HCT116 (cell line): ENCODE measurements at regions not wholly inside any gene's neighbourhood (a gene's known extent, or its start where the extent isn't known, plus 50 kb on each side); places are given as distances from the start of the nearest gene placed in this dataset.

Experiments
- ATAC-seq: fragments of 200-7000 bp; cut with Tn5 transposase; 2 replicates; pipeline ENCODE4 v1.9.1; 2020; ENCODE audit warnings: mild to moderate bottlenecking, moderate library complexity
- BruUV-seq: library from RNA; stranded (reverse); fragments of 400-500 nt; replicated peaks from 2 replicates; lab custom pipeline; 2021; lab: Mats Ljungman, UMichigan
- CTCF ChIA-PET: fragments of 300-600 bp; sonication (Branson Sonifier 250); formaldehyde crosslinking; loops from one replicate; lab custom pipeline; 2021; ENCODE audit warnings: antibody characterized with exemption; lab: Charles Lee
- POLR2A ChIA-PET: fragments of 300-600, 350-600 bp; sonication (Branson Sonifier 250); formaldehyde crosslinking; loops from one replicate; lab custom pipeline; 2021; ENCODE audit warnings: antibody characterized with exemption; lab: Charles Lee
- RAD21 ChIA-PET, 2 experiments: fragments of 300-600 bp; sonication (Branson Sonifier 250); formaldehyde crosslinking; loops; one replicate each; lab custom pipeline; 2023; ENCODE audit warnings: low total read pairs in 2 of 2; ENCODE audit not compliant: uncharacterized antibody in 2 of 2, unreplicated experiment in 2 of 2, low non-redundant PET in 1 of 2; lab: Charles Lee
- DNase-seq: peaks from one replicate; pipeline ENCODE4 v3.0.0-alpha.2; 2010; ENCODE audit warnings: low read depth, low spot score
- H2AFZ ChIP-seq: fragments of 200-600 bp; shearing (Covaris generic), sonication (generic); 2 replicates; pipeline ENCODE4 v1.6.1; 2017; ENCODE audit warnings: low read depth, mixed run types, mixed read lengths, antibody characterized with exemption, low read length; ENCODE audit not compliant: poor library complexity, severe bottlenecking
- H3K27ac ChIP-seq: 2 replicates; pipeline ENCODE4 v1.5.1; 2012; ENCODE audit warnings: low read depth, low read length
- H3K27me3 ChIP-seq: fragments of 200-600 bp; sonication (generic); 2 replicates; pipeline ENCODE4 v1.6.1; 2016; ENCODE audit warnings: mixed run types, low read length, mixed read lengths; ENCODE audit not compliant: insufficient read depth
- H3K36me3 ChIP-seq, 2 experiments: fragments of 200-500 bp in 1 of 2; fragments of 200-600 bp in 1 of 2; sonication (Bioruptor generic) in 1 of 2; sonication (generic) in 1 of 2; 2 replicates each; pipeline versions ENCODE4 v1.5.1 to v1.6.1; 2014 to 2016; ENCODE audit warnings: low read length in 2 of 2, inconsistent platforms in 1 of 2, mixed read lengths in 1 of 2, mixed run types in 1 of 2; ENCODE audit not compliant: insufficient read depth in 2 of 2, control insufficient read depth in 1 of 2
- H3K4me1 ChIP-seq, 2 experiments: fragments of 200-600 bp in 1 of 2; sonication (generic) in 1 of 2; 2 replicates each; pipeline versions ENCODE4 v1.5.1 to v1.6.1; 2012 to 2017; ENCODE audit warnings: low read length in 2 of 2, inconsistent platforms in 1 of 2, mild to moderate bottlenecking in 1 of 2, mixed read lengths in 1 of 2, mixed run types in 1 of 2, moderate library complexity in 1 of 2; ENCODE audit not compliant: insufficient read depth in 2 of 2, control insufficient read depth in 1 of 2
- H3K4me2 ChIP-seq: fragments of 200-600 bp; sonication (generic); 2 replicates; pipeline ENCODE4 v1.6.1; 2017; ENCODE audit warnings: mixed run types, low read length, mixed read lengths
- H3K4me3 ChIP-seq, 2 experiments: fragments of 200-600 bp in 1 of 2; sonication (generic) in 1 of 2; replicated peaks in 1 of 2; 2 replicates each; pipeline ENCODE4 v1.5.1; 2011 to 2016; ENCODE audit warnings: low read length in 2 of 2, control low read depth in 1 of 2, low read depth in 1 of 2, mild to moderate bottlenecking in 1 of 2, mixed read lengths in 1 of 2, mixed run types in 1 of 2
- H3K79me2 ChIP-seq: fragments of 200-600 bp; sonication (generic); 2 replicates; pipeline ENCODE4 v1.6.1; 2017; ENCODE audit warnings: mild to moderate bottlenecking, mixed run types, low read length, moderate library complexity, mixed read lengths; ENCODE audit not compliant: insufficient read depth
- H3K9ac ChIP-seq: fragments of 200-600 bp; sonication (generic); 2 replicates; pipeline ENCODE4 v1.6.1; 2016; ENCODE audit warnings: low read length, mixed read lengths
- H3K9me2 ChIP-seq: fragments of 200-600 bp; sonication (generic), shearing (Covaris generic); 2 replicates; pipeline ENCODE4 v1.6.1; 2017; ENCODE audit warnings: mixed run types, mild to moderate bottlenecking, moderate library complexity; ENCODE audit not compliant: insufficient read depth
- H3K9me3 ChIP-seq, 2 experiments: fragments of 200-500 bp in 1 of 2; fragments of 200-600 bp in 1 of 2; sonication (Bioruptor generic) in 1 of 2; sonication (generic) in 1 of 2; 2 replicates each; pipeline ENCODE4 v1.6.1; 2014 to 2017; ENCODE audit warnings: low read length in 2 of 2, mixed read lengths in 2 of 2, inconsistent platforms in 1 of 2, low read depth in 1 of 2, mild to moderate bottlenecking in 1 of 2, mixed run types in 1 of 2, moderate library complexity in 1 of 2; ENCODE audit not compliant: control insufficient read depth in 1 of 2, insufficient read depth in 1 of 2
- H4K20me1 ChIP-seq: fragments of 200-600 bp; sonication (generic), shearing (Covaris generic); 2 replicates; pipeline ENCODE4 v1.6.1; 2017; ENCODE audit warnings: mixed run types, mild to moderate bottlenecking, moderate library complexity; ENCODE audit not compliant: insufficient read depth
- ELF1 ChIP-seq: IDR thresholded peaks from 2 replicates; pipeline ENCODE4 v1.6.1; 2012; ENCODE audit warnings: low read depth, borderline replicate concordance
- EZH2 ChIP-seq: fragments of 200-600 bp; sonication (generic); IDR thresholded peaks from 2 replicates; pipeline ENCODE4 v1.6.1; 2017; ENCODE audit warnings: antibody characterized with exemption, mixed run types
- POLR2A ChIP-seq: IDR thresholded peaks from 2 replicates; pipeline ENCODE4 v1.7.0; 2011; ENCODE audit warnings: borderline replicate concordance; ENCODE audit not compliant: insufficient read depth, insufficient read length; ENCODE audit errors: extremely low read depth
- POLR2AphosphoS5 ChIP-seq: IDR thresholded peaks from 2 replicates; pipeline ENCODE4 v1.6.1; 2011; ENCODE audit warnings: mild to moderate bottlenecking, low read depth, low read length, moderate library complexity
- RAD21 ChIP-seq: IDR thresholded peaks from 2 replicates; pipeline ENCODE4 v1.6.1; 2012; ENCODE audit warnings: low read depth, mild to moderate bottlenecking
- SRF ChIP-seq: IDR thresholded peaks from 2 replicates; pipeline ENCODE4 v1.6.1; 2012; ENCODE audit warnings: low read depth
- intact Hi-C: fragments of 100-400 bp; cut with micrococcal nuclease; formaldehyde crosslinking; loops from 2 replicates; pipeline ENCODE4 v1.10.0; 2022
- TF ChIP-seq, protein P1 (sequence below): IDR thresholded peaks from 2 replicates; pipeline ENCODE4 v1.6.1; 2012
- TF ChIP-seq, protein P2 (sequence below): IDR thresholded peaks from 2 replicates; pipeline ENCODE4 v1.6.1; 2012
- TF ChIP-seq, protein P3 (sequence below): IDR thresholded peaks from 2 replicates; pipeline ENCODE4 v1.6.1; 2011; ENCODE audit warnings: mild to moderate bottlenecking, low read length, moderate library complexity; ENCODE audit not compliant: insufficient replicate concordance; ENCODE audit errors: extremely low read depth
- TF ChIP-seq, protein P4 (sequence below), 3 experiments: fragments of 200-600 bp in 1 of 3; sonication (generic) in 1 of 3; IDR thresholded peaks in 2 of 3; conservative IDR thresholded peaks in 1 of 3; 2 replicates each; pipeline ENCODE4 v1.5.1; 2012 to 2017; ENCODE audit warnings: low read depth in 2 of 3, low read length in 2 of 3, antibody characterized with exemption in 1 of 3, borderline replicate concordance in 1 of 3, control low read depth in 1 of 3, mild to moderate bottlenecking in 1 of 3, mixed read lengths in 1 of 3, mixed run types in 1 of 3, moderate library complexity in 1 of 3; ENCODE audit not compliant: insufficient read depth in 1 of 3

DNA sequence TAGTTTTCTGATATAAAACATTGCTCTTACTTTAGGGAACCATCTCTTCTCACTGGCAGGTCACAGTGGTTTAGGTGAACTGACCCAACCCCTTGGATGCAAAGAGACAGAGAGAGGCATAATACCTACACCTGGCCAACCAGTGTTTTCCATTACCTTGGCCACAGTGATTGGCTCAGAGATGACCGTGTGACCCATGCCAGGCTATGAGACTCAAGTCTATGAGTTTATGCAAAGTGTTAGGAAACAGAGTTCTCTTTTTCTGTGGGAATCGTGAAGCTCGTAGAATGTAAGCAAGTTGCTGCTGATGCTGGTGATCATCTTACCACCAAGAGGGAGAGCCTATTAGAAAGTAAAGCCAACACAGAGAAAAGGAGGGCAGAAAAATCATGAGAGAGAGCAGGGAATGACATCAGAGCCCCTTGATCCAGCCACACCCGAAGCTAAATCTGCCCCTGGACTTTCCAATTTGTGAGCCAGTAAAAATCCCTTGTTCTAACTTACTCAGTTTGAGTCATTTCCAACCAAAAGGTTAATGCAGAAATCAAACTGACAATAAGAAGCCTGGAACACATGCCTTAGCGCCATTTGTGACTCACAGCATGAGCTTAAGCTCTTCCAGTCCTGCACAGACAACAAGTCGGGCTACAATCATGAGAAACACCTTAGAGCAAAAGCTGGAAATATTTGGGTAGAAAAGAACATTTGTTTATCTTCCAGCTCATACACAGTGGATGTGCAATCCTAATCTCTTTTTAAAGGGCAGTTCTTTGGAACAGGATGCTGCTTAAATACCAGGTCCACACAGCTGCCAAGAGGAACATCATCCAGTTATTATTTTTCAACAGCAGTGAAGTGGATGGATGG is 81.3 kb upstream of the KAZN start:
- ATAC-seq: no peak
- no peaks in the 10 kb centered on the region for H3K9me2 ChIP-seq
- H4K20me1 ChIP-seq: no peaks in the 10 kb centered on the region; the same call in 1 of the 2 replicates
- no TSS peak for BruUV-seq
- H3K9ac ChIP-seq: no peak overlapping the region
- RAD21 ChIA-PET: no interaction called here
- CTCF ChIA-PET: no interaction called here
- no peak overlapping the region for H3K27ac ChIP-seq
- no peak overlapping the region for H3K4me3 ChIP-seq
- intact Hi-C loops: no loop called here
- no peaks in the 10 kb centered on the region for H3K9me3 ChIP-seq
- DNase-seq: no peak
- no peak overlapping the region for H3K4me2 ChIP-seq
- POLR2A ChIA-PET: no interaction called here
- TF ChIP-seq, protein P1, sequence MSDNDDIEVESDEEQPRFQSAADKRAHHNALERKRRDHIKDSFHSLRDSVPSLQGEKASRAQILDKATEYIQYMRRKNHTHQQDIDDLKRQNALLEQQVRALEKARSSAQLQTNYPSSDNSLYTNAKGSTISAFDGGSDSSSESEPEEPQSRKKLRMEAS: no peak
- TF ChIP-seq SRF (no peak), ELF1 (no peak), RAD21 (no peak), POLR2A (no peak), EZH2 (no peak), POLR2AphosphoS5 (no peak)
- TF ChIP-seq, protein P2, sequence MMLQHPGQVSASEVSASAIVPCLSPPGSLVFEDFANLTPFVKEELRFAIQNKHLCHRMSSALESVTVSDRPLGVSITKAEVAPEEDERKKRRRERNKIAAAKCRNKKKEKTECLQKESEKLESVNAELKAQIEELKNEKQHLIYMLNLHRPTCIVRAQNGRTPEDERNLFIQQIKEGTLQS: no peak
- TF ChIP-seq, protein P3, sequence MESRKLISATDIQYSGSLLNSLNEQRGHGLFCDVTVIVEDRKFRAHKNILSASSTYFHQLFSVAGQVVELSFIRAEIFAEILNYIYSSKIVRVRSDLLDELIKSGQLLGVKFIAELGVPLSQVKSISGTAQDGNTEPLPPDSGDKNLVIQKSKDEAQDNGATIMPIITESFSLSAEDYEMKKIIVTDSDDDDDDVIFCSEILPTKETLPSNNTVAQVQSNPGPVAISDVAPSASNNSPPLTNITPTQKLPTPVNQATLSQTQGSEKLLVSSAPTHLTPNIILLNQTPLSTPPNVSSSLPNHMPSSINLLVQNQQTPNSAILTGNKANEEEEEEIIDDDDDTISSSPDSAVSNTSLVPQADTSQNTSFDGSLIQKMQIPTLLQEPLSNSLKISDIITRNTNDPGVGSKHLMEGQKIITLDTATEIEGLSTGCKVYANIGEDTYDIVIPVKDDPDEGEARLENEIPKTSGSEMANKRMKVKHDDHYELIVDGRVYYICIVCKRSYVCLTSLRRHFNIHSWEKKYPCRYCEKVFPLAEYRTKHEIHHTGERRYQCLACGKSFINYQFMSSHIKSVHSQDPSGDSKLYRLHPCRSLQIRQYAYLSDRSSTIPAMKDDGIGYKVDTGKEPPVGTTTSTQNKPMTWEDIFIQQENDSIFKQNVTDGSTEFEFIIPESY: no peak
- TF ChIP-seq, protein P4, sequence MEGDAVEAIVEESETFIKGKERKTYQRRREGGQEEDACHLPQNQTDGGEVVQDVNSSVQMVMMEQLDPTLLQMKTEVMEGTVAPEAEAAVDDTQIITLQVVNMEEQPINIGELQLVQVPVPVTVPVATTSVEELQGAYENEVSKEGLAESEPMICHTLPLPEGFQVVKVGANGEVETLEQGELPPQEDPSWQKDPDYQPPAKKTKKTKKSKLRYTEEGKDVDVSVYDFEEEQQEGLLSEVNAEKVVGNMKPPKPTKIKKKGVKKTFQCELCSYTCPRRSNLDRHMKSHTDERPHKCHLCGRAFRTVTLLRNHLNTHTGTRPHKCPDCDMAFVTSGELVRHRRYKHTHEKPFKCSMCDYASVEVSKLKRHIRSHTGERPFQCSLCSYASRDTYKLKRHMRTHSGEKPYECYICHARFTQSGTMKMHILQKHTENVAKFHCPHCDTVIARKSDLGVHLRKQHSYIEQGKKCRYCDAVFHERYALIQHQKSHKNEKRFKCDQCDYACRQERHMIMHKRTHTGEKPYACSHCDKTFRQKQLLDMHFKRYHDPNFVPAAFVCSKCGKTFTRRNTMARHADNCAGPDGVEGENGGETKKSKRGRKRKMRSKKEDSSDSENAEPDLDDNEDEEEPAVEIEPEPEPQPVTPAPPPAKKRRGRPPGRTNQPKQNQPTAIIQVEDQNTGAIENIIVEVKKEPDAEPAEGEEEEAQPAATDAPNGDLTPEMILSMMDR (IDR thresholded peaks at IDR 0.05 in 2 of 3, conservative IDR thresholded peaks at IDR 0.05 in 1 of 3; ENCODE audit: borderline replicate concordance in 1 of 3, insufficient read depth in 1 of 3, low read depth in 2 of 3, low read length in 2 of 3): no peak
- H3K4me1 ChIP-seq: no peaks in the 10 kb centered on the region
- no peaks in the 10 kb centered on the region for H3K79me2 ChIP-seq
- no peaks in the 10 kb centered on the region for H3K36me3 ChIP-seq
- H3K27me3 ChIP-seq: peaks cover 24% of the 10 kb centered on the region
- no peak overlapping the region for H2AFZ ChIP-seq
